MCF 10A (cell line): ENCODE measurements at regions not wholly inside any gene's neighbourhood (a gene's known extent, or its start where the extent isn't known, plus 50 kb on each side); places are given as distances from the start of the nearest gene placed in this dataset.

Source experiments
- BruUV-seq: library from RNA; stranded (reverse); fragments of 400-500 nt; replicated peaks from 2 replicates; lab custom pipeline; 2021; lab: Mats Ljungman, UMichigan
- CTCF ChIA-PET: fragments of 300-600 bp; sonication (Branson Sonifier 250); formaldehyde crosslinking; extraction: SDS; loops from one replicate; lab custom pipeline; 2021; ENCODE audit warnings: antibody characterized with exemption, inconsistent platforms; lab: Yijun Ruan, JAX
- POLR2A ChIA-PET: fragments of 300-600, 350-650 bp; sonication (Branson Sonifier 250); formaldehyde crosslinking; extraction: SDS; loops from one replicate; lab custom pipeline; 2020; ENCODE audit warnings: antibody characterized with exemption, inconsistent platforms; lab: Yijun Ruan, JAX
- DNase-seq: peaks from one replicate; pipeline ENCODE4 v3.0.0-alpha.2; 2018; ENCODE audit not compliant: unreplicated experiment
- H3K27ac Mint-ChIP-seq: one replicate; pipeline ENCODE4 v1.8.0; 2022; ENCODE audit warnings: mild to moderate bottlenecking, low read depth, mixed read lengths; ENCODE audit not compliant: unreplicated experiment
- H3K27me3 Mint-ChIP-seq: one replicate; pipeline ENCODE4 v1.8.0; 2022; ENCODE audit warnings: mixed read lengths; ENCODE audit not compliant: insufficient read depth, unreplicated experiment
- H3K36me3 Mint-ChIP-seq: one replicate; pipeline ENCODE4 v1.8.0; 2022; ENCODE audit warnings: mild to moderate bottlenecking, moderate library complexity, mixed read lengths; ENCODE audit not compliant: insufficient read depth, unreplicated experiment
- H3K4me1 Mint-ChIP-seq: one replicate; pipeline ENCODE4 v1.8.0; 2022; ENCODE audit warnings: mixed read lengths; ENCODE audit not compliant: insufficient read depth, unreplicated experiment
- H3K4me3 Mint-ChIP-seq: one replicate; pipeline ENCODE4 v1.8.0; 2022; ENCODE audit warnings: mild to moderate bottlenecking, moderate library complexity, mixed read lengths; ENCODE audit not compliant: unreplicated experiment
- H3K9me3 Mint-ChIP-seq: one replicate; pipeline ENCODE4 v1.8.0; 2022; ENCODE audit warnings: mixed read lengths; ENCODE audit not compliant: unreplicated experiment
- intact Hi-C: fragments of 100-400 bp; cut with micrococcal nuclease; formaldehyde crosslinking; loops from 2 replicates; pipeline ENCODE4 v1.14.1; 2022
- TF ChIP-seq, protein P1 (sequence below): fragments of 200-600 bp; IDR thresholded peaks from one replicate; pipeline ENCODE4 v1.8.0; 2022; ENCODE audit warnings: antibody characterized with exemption, mild to moderate bottlenecking; ENCODE audit not compliant: unreplicated experiment

DNA sequence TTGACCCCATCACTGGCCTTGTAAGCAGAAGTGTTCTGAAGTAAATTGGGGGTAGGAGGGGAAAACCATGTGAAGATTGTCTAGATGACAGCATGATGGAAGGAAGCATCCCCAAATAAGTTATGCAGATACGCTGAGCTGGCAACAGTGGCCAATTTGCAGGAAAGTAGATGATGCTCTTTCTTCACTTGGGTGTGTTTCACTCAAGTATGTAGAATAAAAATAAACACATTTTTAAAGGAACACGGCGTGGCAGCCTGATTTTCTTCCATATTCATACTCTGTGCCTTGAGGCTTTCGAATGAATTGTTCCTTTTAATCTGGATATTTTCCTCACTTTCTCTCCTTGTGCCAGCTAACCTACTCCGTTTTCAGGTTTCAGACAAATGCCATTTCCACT is 295.5 kb upstream of the DPYD start:
- intact Hi-C loops, result no loop called here
- H3K4me1 Mint-ChIP-seq, result no peaks in the 10 kb centered on the region
- no TSS peak for BruUV-seq
- TF ChIP-seq, protein P1, sequence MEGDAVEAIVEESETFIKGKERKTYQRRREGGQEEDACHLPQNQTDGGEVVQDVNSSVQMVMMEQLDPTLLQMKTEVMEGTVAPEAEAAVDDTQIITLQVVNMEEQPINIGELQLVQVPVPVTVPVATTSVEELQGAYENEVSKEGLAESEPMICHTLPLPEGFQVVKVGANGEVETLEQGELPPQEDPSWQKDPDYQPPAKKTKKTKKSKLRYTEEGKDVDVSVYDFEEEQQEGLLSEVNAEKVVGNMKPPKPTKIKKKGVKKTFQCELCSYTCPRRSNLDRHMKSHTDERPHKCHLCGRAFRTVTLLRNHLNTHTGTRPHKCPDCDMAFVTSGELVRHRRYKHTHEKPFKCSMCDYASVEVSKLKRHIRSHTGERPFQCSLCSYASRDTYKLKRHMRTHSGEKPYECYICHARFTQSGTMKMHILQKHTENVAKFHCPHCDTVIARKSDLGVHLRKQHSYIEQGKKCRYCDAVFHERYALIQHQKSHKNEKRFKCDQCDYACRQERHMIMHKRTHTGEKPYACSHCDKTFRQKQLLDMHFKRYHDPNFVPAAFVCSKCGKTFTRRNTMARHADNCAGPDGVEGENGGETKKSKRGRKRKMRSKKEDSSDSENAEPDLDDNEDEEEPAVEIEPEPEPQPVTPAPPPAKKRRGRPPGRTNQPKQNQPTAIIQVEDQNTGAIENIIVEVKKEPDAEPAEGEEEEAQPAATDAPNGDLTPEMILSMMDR, result no peak
- no peak for DNase-seq
- POLR2A ChIA-PET, result interaction anchor here (1.3 kb wide), 1 partner anchor 12 kb away, joined by 3 read pairs; no protein-coding TSS in a partner anchor
- CTCF ChIA-PET, result no interaction called here
- no peak overlapping the region for H3K27ac Mint-ChIP-seq
- H3K9me3 Mint-ChIP-seq, result peaks cover 7% of the 10 kb centered on the region
- no peaks in the 10 kb centered on the region for H3K36me3 Mint-ChIP-seq
- no peak overlapping the region for H3K4me3 Mint-ChIP-seq
- H3K27me3 Mint-ChIP-seq, result no peaks in the 10 kb centered on the region

DNA sequence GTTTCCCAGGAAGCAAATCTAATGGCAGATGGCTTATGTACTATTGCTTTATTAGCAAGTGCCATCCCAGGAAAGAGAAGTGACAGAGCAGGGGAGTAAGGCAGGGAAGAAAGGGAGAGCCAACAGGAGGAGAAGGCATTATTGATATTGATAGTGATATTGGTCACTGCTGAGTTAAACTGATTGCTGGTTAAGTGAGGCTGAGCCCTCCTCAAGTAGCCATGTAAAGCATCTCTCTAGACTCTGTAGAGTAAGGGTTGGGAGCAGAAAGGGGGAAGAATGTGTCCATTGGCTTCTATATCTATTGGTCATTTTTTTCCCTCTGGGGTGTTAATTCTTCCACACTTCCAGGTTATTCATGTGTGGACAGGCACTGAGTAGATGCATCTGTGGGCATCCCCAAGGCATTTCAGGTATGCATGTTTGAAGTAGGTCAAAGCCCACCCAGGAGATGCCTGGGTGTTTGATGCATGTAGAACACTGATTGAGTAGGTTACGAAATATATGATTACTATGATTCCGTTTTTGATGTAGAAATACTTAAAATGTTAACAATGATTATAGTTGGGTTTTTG is 290.5 kb upstream of the DPYD start:
- H3K27ac Mint-ChIP-seq, result no peak overlapping the region
- intact Hi-C loops, result no loop called here
- BruUV-seq, result no TSS peak

DNA sequence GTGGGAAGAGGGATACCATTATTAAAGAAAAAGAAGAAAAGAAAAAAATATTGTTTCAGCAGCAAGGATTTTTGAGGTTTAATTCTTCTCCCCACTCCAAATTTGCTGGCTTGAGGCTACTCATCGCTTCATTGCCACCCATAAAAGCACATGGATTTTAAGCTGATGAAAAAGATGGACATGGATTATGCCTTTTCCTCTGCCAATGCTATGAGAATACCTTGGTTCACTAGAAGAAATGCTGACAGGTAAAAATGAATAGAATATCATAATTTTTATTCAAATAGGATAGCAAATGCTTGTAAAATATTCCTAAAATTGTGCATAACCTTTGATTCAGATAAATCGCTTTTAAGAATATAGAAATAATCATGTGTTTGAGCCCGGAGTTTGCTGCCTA is 289.7 kb upstream of the DPYD start:
- H3K4me1 Mint-ChIP-seq, result peaks cover 2% of the 10 kb centered on the region
- intact Hi-C loops, result no loop called here
- no peak for DNase-seq
- H3K27me3 Mint-ChIP-seq, result no peaks in the 10 kb centered on the region
- H3K4me3 Mint-ChIP-seq, result no peak overlapping the region
- peaks cover 8% of the 10 kb centered on the region for H3K9me3 Mint-ChIP-seq
- POLR2A ChIA-PET, result no interaction called here
- no peaks in the 10 kb centered on the region for H3K36me3 Mint-ChIP-seq
- CTCF ChIA-PET, result interaction anchor here (0.6 kb wide), 2 partner anchors 21 to 73 kb away, joined by 3 to 5 read pairs; no protein-coding TSS in a partner anchor
- no peak overlapping the region for H3K27ac Mint-ChIP-seq
- TF ChIP-seq, protein P1, result no peak
- no TSS peak for BruUV-seq

More for the DNA sequence above, 290.5 kb upstream of the DPYD start:
- Mint-ChIP-seq H3K36me3 (no peaks in the 10 kb centered on the region), H3K4me3 (no peak overlapping the region), H3K4me1 (no peaks in the 10 kb centered on the region), H3K9me3 (peaks cover 7% of the 10 kb centered on the region), H3K27me3 (no peaks in the 10 kb centered on the region)
- no peak for DNase-seq
- CTCF ChIA-PET, result no interaction called here
- POLR2A ChIA-PET, result no interaction called here
- TF ChIP-seq, protein P1, result no peak

DNA sequence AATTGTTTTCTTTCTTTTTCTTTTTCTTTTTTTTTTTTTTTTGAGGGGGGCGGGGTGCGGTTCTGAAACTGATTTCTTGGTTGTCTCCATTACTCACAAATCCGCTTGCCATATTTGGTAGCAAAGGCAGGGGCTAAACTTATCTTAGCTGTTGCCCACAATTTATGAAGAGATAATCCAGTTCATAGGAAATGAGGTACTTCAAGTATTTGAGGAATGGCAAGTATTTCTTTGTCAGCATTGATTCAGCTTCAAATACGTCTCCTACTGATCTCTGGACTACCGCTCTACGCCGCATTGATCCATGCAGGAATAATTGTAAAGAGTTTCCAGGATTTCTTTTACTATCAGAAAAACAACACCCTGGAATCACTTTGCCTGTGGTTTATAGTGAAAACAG is 289.2 kb upstream of the DPYD start:
- CTCF ChIA-PET, result interaction anchor here (0.6 kb wide), 2 partner anchors 22 to 72 kb away, joined by 3 to 5 read pairs; no protein-coding TSS in a partner anchor
- TF ChIP-seq, protein P1, result no peak
- Mint-ChIP-seq H3K4me3 (no peak overlapping the region), H3K9me3 (peaks cover 8% of the 10 kb centered on the region), H3K27ac (no peak overlapping the region), H3K27me3 (no peaks in the 10 kb centered on the region), H3K4me1 (peaks cover 6% of the 10 kb centered on the region), H3K36me3 (no peaks in the 10 kb centered on the region)
- POLR2A ChIA-PET, result no interaction called here
- intact Hi-C loops, result no loop called here
- BruUV-seq, result no TSS peak
- no peak for DNase-seq
